ENCODE measurements at regions not wholly inside any gene's neighbourhood (a gene's known extent, or its start where the extent isn't known, plus 50 kb on each side); places are given as distances from the start of the nearest gene placed in this dataset.

DNA sequence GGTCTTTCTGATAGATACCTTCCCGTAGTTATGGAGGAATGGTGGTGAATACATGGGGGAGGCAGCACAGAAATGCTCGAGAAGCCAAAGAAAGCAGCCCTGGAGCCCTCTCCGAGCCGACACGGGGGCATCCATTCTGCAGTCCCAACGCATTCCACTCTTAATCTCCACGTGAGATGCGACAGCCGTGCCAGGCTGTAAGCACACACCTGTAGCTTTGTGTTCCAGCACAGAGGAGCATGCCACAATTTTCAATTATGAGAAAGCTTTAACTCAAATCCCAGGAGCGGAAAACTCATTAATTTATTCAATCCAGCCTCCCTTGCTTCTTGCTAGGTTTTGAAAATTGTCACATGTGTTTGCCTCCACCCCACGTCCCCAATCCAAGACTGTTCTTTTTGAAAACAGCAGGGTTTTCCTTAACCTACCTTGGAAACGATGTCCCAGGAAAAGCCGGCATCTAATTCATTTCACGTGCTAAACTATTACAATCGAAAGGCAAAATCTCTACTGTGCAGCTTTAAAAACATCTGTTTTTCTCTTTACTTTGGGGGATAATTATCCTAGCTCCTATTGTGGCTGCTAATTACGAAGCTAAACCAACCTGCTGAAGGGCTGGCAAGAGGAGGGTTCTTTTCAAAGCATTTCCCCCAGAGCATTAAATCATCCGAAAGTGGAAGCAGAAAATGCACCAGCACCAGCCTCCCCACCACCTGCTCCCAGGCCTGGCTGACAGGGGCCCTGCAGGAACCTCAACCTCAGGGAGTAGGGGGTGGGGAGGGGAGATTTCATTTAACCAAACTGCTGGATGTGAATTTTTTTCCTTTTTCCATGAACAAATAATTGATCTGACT lies 56.0 kb upstream of the CHST15 start:
- TF ChIP-seq CTCF (conservative IDR thresholded peaks at IDR 0.05 in 1 of 2, IDR thresholded peaks at IDR 0.05 in 1 of 2; ENCODE audit: low read depth in 1 of 2, low read length in 2 of 2) = no peak
- no peak for TF ChIP-seq EZH2 (IDR thresholded peaks at IDR 0.05; ENCODE audit: low read length, missing control alignments)

Measured in fibroblast of lung (primary cell).